ENCODE measurements at regions not wholly inside any gene's neighbourhood (a gene's known extent, or its start where the extent isn't known, plus 50 kb on each side); places are given as distances from the start of the nearest gene placed in this dataset.
A peak's percentile ranks its signal among the peaks of the same experiment; 100 is the strongest.

DNA sequence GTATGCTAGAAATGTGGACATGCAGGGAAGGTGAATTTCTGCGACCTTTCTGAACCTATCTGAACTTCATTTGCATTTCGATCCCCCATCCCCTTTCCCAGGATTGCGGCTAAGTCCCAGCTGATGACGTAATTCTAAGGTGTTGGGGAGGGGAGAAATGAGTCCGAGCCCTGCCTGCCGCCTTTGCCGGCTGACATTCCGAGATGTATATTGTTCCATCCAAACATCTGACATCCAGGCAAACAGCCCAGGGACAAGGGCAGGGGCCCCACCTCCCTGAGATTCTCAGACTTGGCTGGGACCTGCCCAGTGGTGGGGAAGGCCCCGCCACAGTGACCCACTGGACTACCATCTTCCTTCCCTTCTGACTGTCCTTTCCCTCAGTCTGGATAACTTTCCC lies 494.6 kb downstream of the ENC1 start:
- no peak for DNase-seq

DNA sequence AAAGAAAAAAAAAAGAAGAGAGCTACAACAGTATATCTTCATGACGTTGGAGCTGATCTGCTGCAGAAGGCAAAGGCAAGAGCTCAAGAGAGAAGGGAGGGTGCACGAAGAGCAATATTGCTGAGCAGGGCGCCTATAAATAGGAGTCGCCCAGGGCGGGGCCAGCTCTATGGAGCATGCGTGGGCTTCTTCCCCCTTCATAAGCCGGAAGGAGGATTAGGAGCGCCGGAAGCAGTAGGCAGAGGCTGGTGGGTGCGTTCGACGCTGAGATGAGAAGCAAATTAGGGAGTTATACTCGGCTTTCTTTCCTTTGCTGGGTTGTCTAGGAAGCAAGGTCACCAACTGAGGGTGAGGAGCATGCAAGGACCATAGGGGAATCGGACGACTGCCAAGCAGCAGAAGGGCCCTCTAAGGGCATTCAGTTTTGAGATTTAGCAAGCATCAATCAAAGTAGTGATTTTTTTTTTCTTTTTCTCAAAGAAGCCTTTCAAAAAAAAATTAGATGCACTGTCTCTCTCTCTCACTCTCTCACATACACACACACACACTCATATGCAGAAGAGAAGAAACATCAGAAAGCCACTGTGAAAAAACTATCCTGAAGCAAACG lies 496.7 kb downstream of the ENC1 start:
- DNase-seq, result no peak

DNA sequence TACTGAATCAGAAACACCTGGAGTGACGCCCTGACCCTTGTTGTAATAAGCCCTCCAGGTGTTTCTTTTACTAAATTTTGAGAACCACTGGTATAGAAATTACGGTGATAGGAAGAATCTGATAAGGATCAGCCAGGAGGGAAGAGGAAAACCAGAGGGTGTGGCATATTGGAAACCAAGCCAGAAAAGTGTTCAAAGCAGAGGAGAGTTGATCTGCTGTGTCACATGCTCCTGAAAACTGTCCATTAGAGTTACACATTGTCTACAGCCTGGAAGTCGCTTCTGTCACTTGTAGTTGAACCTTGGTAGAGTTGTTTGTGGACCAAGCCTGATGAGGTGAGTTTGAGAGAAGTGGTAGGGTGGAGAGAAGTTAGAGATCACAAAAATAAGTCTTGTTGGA lies 497.4 kb downstream of the ENC1 start:
- no peak for DNase-seq

DNA sequence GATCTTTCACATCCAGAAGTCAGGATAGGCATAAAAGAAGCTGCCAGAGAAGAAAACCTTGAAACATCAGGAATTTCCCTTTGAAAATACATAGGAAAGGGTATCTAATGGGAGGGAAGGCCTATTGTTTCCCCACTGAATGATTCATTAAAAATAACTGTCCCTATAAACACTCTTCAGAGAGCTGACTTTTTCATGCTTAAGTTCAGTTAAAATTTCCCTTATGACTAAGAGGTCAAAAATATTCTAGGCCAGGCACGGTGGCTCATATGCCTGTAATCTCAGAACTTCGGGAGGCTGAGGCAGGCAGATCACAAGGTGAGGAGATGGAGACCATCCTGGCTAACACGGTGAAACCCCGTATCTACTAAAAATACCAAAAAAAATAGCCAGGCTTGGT lies 499.5 kb downstream of the ENC1 start:
- DNase-seq, result peak; percentile 37

DNA sequence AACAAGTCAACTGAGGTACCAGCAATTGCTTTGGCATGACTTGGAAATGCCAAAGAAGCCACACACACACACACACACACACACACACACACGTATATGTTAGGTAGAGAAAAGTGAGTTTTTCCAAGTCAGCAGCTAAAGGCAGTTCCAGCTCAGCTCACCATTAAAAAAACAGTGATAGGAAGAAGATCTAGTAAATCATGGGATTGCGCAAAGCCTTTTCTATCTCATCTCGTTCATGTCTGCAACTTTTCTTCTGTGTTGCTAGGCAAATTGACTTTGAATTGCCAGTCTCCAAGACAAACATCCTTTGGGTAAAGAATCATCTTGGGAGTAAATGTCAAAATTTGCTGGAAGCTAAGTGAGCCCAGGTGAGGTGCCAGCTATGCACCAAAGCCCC lies 500.1 kb downstream of the ENC1 start:
- no peak for DNase-seq

DNA sequence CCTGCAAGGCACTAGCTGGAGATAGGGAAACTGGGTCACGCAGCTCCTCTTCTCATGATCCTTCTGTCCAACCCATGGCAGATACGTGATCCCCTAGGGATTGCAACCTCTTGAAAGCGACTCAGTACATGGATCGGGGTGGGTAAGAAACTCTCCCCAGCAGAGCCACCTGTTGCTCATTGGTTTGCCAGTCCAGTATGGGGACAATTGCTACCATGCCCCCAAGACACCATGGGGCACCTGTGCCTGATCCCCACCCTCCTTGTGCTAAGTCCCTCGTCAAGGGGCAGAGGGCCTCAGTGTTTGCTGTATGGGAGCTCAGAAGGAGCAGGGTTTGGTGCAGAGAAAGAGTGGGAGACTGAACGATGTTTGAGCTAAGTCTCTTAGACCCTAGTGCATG lies 500.9 kb downstream of the ENC1 start:
- no peak for DNase-seq

DNA sequence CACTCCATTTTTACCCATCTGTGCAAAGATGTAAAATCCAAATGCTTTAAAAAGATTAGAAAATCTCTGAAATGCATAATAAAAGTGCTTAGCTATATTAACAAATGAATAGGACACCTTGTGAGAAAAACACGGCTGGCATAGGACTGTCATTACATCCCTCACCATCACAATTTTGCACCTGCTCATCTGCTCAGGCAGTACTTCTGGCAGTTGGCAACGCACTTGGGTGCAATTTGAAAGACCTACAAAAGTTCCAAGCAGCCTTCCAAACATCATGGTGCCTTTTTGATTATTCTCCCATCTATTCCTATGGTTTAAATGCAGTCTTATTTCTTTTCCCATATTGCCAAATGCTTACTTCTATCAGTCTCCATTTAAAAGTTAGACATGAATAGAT lies 501.8 kb downstream of the ENC1 start:
- no peak for DNase-seq

DNA sequence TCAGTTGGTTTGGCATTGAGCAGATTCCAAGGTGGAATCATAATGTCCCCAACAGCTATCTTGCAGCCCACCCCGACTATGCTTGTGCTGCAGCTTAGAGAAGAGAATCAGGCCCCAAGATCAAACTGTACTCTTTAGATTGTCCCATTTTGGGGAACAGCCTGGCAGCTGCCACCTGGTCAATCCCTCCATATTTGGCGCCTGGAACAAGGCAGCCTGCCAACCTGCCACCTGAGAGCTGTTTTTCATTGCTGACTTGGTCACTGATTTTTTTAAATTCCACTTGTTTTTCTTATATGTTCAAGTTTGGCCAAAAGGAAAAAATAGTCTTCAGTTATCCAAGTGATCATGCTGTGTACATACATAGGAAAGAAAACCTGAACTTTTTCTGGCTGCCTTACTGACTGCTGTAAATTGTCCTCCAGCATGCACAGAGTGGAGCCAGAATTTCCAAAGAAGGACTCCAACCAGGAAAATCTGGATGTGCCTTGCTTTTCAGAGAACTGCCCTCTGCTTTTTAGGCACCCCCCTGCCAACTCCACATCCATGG lies 504.2 kb downstream of the ENC1 start:
- no peak for DNase-seq

DNA sequence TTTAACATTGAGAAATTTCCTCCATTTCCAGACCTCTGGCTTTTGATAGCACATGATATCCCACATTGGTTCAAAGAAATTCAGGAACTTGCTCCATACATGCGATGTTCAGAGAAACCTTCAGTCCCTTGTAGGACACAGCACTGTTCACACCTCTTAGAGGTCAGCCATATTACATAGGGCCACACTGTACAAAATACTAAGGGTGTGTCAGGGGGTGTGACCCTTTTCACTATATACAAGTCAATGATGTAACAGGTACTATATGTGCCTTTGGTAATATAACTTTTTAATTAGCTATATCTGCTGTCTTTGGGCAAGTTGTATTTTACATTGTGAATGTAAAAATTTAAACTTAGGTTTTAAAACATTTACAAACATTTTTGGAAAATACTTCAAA lies 505.5 kb downstream of the ENC1 start:
- DNase-seq, result no peak

DNA sequence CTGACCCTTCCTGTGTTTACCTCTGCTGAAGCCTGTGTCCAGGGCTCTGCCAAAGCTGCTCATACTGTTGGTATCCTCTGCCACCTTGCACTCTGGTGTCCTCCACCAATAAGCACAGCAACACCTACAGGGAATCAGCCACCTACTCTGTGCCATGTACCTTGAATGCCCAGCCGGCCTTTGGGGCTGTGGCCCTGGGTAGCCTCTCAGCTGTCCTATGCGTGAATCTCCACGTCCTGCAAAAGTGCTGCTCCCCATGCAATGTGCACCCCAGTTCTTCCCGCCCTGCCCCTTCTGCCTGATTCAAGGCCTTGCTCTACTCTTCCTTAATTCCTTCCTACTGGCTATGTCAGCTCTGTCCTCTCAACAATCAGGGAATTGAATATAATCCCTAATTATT lies 506.5 kb downstream of the ARHGEF28 start:
- DNase-seq, result no peak

DNA sequence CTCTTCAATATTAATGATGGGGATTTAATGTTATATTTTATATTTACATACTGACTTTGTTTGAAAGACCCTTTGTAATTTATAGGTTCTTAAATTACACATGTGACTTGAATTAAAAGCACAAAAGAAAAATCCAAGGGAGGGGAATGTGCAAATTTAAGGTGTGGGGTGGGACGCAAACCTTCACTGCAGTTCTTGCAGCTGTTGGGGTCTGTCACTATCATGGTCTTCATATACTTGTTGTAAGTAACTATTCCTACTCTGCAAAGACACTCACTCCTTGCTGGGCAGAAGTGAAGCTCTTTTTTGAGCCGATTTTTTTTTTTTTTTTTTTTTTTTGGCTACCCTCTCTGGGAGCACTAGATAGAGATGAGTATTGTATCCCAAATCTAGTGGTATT lies 505.3 kb downstream of the ARHGEF28 start:
- DNase-seq, result no peak

DNA sequence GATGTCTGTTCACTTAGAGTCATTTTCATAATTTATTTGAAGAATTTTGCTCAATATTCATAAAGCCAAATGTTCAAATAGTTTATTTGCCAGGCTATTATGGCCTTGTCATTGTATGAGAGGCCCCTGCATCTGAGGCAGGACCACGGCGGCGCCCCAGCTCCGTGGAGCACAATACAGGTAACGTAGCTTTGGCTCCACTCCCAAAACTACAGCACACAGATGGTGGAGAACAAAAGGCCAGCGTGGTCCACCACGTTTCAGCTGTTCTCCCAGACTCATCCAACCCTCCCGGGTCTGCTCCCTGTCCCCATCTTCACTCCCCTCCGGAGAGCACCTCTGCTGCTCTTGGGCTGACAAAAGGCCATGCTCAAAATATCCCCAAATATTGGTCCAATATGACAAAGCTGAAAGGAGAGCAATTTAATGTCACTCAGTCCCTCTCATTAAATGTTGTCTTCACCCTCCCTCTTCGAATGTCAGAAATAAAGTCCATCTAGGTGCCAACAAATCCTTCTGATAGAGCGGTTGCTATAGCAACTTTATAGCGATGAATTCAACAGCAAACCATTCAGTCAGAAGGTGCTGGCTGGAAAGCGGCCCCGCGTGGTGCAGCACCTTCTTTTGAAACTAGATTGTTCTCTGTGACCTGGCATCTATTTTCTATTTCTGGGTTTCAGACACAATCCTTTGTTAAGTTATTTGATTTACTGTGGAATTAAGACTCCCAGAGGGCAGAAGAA lies 504.3 kb downstream of the ARHGEF28 start:
- no peak for DNase-seq

DNA sequence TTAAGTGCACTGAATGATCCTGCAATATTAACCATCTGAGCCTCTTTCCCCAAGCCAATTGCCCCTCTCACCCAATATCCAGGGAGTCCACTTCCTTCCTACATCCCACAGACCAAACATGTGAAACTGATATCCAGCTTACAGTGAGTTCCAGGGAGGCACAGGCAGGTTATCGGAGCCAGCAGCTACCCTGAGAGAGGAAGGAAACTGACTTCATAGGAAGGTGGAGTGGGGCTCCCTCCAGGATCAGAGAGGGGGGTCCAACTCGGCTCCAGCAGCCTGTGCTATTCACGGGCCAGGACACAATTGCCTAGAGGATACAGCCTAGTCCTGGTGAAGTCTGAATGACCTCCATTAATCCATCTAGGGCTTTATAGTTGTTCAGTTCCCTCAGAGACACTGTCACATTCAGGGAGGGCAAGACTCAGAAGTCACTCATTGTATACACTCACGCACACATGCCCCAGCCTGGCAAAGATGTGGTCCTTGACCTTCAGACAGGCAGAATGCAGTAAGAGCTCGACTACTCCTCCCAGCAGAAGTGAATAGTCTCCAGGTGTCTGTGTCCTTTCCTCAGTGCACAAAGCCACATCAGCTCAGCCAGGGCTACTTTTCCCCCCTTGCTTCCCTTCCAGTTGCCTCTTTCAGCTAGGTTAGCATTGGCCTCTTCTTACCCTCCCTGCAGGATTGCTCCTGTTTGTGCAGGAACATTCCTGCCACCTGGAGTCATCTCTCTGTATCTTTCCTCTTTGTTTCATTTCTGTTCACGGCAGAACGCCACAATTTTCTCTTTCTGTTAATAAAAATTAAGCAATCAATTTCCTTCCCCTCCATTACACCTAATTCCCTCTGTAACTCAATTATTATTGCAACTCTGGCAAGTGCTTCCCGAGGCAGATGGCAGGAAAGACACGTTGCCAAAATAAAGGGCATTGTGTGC lies 501.7 kb downstream of the ARHGEF28 start:
- peak; percentile 25 for DNase-seq

DNA sequence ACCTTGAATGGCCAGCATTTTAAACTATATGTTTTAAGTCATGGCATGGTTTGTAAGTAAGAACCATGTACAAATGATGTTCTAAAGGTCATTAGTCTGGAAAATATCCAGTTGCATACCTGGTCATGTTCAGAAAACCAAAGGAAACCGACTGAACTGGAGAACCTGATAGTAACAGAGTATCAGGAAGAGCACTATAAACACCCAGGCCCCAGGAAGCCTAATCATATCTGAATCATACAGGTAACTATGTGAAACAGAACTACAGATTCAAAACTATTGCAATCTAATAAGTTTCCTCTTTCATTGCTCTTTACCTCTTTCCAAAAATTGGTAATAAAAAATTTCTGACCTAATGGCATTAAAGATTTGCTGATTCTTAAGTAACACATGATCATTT lies 500.3 kb downstream of the ARHGEF28 start:
- DNase-seq, result no peak

DNA sequence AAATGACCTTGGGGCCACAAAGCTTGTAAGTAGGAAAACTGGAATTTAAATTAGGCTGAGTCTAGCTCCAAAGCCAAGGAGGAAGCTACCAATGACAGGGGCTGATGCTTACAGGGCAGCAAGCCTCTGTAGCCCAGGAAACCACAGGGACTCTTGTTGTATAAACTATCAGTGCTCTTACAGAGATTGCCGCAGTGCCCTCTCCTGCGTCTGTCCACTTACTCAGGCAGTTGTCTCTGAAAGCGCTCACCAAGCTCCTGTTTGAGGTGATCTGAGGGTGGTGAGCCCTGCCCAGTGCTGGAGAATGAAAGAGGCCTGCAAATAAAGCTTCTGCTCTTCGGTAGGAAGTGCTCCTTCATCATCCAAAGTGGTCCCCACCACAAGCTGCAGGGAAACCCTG lies 498.8 kb downstream of the ARHGEF28 start:
- DNase-seq, result no peak

DNA sequence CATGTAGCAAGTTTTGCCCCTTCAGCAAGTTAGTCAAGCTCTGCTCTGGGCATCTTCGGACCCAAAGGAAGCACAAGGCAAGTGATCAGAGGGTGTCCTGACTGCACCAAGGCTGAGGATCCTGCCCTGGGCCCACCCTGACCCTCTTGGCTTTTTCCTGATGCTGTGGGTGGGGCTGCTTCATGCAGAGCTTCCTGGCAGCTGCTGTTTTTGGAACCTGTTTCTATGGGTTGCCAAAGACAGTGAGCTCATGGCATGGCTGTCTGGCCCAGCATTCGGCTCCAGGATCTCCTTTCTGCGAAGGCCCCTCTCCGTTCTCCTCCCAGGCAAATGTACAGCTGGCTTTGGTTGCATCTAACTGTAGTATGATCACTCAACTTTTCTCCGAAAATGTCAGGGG lies 497.9 kb downstream of the ARHGEF28 start:
- DNase-seq, result no peak

DNA sequence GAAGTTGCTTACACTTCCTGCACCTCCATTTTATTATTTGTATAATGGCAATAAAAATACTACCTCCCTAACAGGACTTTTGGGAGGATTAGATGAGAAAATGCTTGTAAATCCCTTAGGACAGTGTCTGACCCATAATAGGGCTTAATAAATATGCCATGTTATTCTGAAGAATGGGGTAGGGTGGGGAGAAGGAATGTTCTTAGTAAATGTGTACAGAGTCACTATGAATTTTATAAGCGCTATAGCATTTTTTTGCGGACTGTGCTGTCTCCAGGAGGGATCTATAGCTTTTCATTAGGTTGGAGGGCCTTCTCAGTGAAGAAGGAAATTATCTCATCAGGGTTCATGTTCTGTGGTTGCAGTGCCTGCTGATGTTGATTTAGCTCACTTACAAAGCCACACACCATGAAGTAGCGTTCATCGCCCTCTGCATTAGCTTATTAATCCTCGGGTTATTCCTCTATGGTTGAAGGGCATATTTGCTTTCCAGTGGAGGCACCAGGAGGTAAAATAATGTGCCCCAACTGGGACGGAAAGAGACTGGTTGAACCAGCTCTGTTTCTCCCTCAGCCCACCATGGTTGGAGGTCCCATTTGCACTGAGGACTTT lies 497.1 kb downstream of the ARHGEF28 start:
- DNase-seq, result peak; percentile 17

DNA sequence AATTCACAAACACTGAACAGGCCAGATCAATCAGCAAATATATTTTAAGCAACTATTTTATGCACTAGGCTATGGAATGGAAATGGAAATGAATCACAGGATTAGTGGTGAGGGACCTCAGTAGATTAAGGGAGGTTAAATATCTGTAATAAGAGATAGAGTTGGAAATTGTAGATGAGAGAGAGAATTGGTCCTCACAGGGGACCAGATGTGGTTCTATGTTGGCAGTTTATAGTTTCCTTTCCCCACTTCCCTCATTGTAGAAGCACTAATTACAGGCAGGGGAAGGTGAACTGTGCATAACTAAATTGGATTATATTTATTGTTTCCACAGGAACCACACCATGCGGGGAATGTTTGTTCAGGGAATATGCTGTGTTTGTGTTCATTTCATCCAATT lies 496.2 kb downstream of the ARHGEF28 start:
- peak; percentile 17 for DNase-seq

DNA sequence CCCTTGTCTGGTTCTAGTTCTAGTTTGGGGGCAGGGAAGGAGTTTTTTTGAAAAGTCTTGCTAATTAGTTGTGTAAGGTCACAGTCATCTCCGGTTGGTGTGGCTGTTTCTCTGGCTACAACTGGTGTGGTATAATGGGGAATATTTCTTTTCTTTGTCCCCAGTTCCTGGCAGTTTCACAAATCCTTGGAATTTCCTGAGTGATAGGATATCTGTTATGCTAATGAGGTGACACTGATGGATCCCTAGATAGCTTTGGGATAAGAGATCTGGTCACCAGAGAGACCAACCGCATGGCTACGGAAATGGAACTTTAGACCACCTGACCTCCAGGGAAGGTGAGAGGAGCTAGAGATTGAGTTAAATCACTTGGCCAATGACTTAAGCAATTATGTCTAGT lies 494.6 kb downstream of the ARHGEF28 start:
- no peak for DNase-seq

DNA sequence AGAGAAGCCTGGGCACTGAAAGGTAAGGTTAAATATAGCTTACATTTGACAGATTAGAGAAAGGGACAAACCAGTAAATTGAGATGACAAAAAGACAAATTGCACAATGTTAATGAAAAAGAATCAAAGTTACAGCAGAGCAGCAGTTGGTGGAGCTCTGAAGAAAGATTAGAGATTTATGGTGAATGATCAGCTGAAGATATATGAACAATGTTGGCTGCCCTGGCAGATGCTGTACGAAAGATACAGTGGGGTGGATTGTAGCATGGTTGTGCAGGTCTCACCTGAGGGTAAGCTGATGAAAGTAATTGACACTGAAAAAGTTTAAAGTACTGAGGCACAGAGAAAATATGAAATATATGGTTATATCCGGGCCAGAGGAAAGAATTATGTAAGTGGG lies 492.1 kb downstream of the ARHGEF28 start:
- no peak for DNase-seq

DNA sequence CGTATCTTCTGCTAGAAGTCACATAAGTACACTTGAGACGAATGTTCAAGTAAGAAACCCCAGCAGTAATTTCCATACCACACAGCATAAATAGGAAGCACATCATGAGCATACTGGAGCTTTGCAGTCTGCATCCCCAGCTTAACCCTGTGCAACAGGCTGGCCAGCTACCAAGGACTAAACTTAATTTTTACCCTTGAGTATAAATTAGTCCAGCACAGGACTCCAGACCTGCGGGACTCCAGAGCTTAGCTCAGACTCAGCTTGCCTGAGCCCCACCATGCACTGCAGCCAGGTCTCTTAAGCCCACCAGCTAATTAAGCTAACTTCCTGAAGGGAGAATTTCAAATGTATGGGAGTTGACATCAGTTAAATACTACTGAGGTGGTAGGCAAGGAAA lies 491.0 kb downstream of the ARHGEF28 start:
- DNase-seq, result no peak

DNA sequence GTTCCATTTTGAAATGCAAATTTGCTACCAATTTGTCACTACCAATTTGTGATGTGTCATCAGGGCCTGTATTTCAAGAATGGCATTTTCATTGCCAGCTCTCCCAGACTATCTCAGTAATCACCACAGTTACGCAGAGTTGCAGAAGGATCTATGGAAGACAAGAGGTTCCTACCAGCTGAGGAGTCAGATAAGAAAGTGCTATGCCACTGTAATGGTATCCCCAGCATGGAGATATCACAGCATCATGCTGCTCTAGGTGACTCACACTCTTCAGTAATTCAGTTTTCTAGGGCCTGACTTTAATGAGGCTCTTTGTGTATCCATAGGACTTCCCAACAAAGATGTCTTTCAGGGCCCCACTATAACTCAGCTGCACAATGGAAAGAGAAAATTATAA lies 490.3 kb downstream of the ARHGEF28 start:
- DNase-seq, result no peak

DNA sequence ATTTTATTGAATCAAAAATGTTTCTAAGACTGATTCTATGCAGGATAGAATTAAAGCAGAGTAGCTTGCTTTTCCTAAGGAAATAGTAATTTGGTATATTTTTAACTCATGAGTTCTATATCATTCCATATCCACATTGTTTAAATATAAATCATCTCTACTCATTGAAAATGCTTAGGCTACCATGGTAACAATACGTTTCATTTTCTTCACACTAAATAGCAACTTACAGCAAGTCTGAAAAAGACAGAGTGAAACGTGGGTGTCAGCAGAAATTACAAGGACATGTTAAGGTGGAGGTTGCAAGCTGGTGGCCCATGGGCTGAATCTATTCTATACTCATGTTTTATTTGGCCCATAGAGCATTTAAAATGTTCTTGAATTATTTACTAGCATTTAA lies 487.9 kb downstream of the ARHGEF28 start:
- DNase-seq, result no peak
